NCI-H2227 (cell line): ENCODE measurements at regions not wholly inside any gene's neighbourhood (a gene's known extent, or its start where the extent isn't known, plus 50 kb on each side); places are given as distances from the start of the nearest gene placed in this dataset.

Experiments
- DNase-seq: peaks from one replicate; lab custom pipeline; 2025; ENCODE audit not compliant: unreplicated experiment; lab: John Stamatoyannopoulos, UW

DNA sequence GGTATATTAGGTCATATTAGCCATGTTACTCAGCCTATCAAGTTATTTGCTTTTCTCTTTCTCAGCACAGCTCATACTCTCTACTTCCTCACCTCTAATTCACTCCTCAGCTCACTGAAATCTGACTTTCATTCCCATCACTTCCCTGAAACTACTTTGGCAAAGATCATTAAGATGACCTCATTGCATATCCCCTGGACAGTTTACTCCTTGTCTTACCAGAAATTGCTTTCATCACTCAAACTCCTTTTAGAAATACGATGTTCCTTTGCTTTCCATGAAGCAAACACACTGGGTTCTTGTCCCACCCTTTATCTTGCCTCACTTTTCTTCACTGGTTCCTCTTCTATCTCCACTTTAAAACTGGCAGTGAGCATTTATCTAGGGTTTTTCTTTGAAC is 354.4 kb downstream of the TUSC7 start:
- no peak for DNase-seq

DNA sequence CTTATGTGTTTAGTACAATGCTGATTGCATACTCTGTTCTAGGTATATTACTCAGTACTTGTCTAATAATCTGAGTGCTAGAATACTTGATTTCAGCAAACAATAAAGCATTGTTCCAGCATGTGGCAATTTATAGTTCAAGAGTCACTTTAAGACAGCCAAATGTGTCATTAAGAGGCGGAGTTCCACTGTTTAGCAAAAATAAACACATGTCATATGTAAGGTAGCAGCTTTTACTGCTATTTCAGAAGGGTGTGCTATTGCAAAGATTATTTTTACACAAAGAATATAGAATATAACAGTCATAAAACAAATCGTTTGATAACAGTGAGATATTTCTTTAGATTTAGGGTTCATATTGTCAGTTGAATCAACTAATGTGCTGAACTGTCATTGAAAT is 358.7 kb downstream of the TUSC7 start:
- DNase-seq, result no peak

DNA sequence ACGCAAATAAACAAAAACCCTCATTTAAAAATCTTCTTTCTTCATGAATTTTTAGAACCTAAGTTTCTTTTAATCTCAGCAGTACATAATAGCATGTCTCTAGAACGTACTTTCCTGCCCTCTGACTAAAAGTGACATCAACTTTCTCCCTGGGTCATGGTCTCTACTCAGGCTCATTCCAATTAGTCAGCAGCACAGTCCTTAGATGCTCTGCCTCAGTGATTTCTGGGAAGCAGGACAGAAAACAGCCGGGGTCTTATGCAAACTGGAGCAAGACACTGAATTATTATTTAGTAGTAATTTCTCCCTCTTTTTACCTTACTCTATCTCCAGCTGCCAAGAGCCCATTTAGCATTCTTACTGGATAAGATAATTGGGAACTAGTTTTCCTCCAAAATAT is 365.2 kb downstream of the TUSC7 start:
- no peak for DNase-seq

DNA sequence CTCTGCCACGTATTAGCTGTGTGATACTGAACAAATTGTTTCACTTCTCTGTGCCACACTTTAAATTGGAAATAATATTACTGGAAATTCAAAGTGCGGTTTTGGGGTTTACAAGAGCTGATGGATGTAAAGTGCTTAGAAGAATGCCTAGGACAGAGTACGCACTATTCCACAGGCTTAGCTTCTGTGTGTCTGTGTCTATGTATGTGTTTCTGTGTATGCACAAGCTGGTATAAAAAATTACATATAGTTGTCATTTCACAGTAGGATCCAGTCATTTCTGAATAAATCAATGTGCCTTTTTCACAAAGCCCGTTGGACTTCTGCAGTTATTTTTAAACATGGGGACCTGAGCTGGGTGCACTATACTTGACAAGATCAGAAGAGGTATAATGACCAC is 370.4 kb downstream of the TUSC7 start:
- no peak for DNase-seq

DNA sequence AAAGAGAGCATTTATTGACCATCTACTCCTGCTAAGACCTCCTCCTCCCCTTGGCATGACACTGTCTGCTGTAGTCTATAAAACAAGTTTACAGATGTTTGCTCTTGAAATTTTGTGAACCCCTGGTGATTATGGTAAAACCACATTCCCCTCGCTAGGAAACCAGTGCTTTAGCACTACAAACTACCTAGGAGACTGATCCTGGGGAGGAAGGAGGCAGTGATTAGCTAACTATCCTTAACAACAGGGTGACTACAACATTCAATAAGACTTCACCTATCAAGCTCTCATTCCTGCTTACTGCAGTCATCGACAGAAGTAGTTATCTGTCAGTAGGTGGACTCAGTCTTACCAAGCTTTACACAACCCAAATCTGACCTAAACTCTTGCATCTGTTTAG is 371.3 kb downstream of the TUSC7 start:
- no peak for DNase-seq

DNA sequence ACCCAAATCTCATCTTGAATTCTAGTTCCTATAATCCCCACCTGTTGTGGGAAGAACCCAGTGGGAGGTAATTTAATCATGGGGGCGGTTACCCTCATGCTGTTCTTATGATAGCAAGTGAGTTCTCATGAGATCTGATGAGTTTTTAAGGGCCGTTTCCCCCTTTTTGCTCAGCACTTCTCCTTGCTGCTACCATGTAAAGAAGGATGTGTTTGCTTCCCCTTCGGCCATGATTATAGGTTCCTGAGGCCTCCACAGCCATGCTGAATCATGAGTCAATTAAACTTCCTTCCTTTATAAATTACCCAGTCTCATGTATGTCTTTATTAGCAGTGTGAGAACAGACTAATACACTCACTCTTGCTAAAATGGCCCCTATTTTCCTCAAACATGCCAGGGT is 374.7 kb downstream of the TUSC7 start:
- DNase-seq, result no peak

DNA sequence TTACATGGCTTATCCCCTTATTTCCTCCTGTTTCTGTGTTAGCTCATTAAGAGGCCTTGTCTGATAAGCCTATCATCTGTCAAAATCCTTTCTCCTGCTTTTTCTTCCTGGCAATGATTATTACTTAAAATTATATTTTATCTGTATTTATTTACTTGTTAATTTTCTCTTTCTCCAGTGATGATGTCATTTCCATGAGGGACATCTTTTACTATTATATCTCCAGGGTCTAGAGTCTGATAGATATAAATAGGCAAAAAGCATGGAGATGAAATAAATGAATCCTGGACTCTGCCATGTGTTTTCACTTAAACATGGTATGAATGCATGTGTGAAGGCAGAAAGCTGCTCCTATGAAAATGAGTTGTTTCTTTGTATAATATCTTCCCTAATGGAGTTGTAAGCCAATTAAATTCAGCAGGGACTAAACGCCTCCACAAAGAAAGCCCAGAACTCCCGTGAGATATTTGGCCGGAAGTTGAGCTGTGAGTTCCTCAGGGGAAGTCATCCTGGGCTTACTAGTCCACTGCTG is 375.2 kb downstream of the TUSC7 start:
- no peak for DNase-seq

DNA sequence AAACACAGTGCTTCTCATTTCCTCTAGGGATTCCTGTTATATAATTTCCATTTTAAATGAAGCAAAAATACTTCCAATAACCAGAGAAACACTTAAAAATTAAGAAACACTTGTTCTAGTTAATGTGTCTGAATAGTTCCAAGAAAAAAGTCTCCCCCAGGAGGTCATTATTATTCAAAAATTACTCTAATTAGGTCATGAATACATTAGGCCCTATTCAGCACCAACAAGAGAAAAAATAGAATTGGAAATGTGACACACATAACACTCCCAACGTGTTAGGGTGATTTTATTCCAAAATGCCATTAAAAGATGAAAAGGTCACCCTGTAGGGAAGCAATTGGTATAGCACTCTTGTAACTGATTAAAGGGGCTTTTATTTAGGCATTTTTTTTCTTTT is 382.1 kb downstream of the TUSC7 start:
- no peak for DNase-seq

DNA sequence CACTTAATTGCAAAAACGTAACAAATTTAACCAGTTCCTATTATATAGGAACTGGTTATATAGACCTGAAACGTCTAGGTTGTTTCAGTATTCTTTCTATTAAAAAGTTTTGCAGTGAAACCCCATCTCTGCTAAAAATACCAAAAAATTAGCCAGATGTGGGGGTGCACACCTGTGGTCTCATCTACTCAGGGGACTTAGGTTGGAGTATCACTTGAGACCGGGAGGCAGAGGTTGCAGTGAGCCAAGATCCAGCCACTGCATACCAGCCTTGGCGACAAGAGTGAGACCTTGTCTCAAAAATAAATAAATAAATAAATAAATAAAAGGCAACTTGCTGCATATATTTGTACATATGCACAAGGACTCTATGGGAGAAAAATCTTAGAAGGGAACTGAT is 387.0 kb downstream of the TUSC7 start:
- no peak for DNase-seq

DNA sequence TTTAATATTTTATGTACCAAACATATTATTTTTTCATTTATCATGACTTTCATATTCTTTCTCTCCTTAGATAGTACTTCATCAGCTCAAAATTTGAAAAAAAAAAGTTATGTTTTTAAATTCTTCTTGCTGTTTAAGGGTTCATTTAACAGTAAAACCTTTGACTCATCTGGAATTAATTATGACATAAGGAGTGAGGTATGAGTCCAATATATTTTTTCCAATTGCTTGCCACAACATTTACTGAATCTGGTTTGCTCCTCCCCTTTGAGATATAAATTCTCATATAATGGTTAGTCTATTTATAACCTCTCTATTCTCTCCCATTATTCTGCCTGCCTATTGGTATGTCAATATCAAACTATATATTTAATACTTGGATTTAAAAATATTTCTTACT is 387.8 kb downstream of the TUSC7 start:
- no peak for DNase-seq

DNA sequence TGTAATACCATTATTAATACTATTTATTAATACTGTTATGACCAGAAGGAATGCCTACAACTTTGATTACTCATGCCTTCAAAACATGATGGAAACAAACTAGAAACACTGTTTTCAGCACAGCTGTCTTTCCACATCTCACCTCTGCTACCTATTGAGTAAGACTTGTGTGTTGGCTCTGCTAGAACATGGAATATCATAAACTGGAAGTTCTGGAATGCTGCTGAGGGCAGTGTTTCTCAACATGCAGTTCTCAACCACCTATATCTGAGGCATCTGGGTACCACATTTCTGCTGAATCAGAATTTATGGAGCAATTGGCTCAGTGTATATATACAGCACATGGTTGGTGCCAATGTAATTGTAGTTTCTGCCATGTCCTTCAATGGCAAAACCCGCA is 392.1 kb downstream of the TUSC7 start:
- DNase-seq, result no peak

DNA sequence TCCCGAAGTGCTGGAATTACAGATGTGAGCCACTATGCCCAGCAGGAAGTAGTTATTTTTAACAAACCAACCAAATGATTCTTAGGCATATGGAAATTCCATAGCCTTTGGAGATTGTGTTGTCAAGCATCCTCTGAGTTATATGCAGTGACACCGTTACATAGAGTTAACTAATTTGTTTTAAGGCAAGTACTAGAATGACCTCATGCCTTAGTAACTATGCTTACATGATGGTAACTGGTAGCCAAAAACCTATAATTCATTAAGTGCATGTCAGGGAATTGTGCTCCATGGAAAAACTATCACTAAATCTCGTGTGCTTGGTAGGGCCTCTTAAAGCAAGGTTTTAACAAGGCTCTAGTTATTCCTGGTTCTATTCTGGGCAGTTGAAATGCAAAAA is 392.8 kb downstream of the TUSC7 start:
- no peak for DNase-seq

DNA sequence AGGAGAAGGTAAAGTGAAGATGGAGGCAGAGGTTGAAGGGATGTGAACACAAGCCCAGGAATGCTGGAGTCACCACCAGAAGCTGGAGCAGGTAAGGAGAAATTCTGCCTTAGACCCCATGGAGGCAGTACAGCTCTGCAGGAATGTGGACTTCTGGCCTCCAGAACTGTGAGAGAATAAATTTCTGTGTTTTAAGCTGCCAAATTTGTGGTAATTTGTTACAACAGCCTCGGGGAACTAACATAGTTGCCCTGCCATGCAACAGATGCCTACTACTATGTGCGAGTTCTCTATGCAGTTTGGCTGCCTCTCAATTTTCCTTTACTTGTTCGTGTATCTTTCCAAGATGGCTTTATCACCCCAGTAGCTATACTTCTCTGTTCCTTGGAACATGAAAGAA is 394.1 kb downstream of the TUSC7 start:
- no peak for DNase-seq

DNA sequence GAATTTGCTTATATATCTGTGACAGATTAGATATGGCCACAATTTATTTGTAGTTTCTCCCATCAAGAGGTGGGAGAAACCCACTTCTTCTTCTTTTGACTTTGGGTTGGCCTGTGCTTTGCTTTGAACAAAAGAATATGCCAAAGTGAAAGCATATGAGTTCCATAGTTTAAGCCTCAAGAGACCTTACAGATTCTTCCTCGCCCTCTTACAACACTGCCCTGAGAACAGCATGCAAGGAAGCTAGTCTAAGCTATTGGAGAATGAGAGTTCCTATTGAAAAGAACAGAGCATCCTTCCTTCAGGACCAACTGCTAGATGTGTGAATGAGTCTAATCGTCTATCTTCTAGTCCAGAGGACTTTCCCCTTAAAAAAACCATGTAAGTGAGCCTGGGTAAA is 394.8 kb downstream of the TUSC7 start:
- DNase-seq, result no peak

DNA sequence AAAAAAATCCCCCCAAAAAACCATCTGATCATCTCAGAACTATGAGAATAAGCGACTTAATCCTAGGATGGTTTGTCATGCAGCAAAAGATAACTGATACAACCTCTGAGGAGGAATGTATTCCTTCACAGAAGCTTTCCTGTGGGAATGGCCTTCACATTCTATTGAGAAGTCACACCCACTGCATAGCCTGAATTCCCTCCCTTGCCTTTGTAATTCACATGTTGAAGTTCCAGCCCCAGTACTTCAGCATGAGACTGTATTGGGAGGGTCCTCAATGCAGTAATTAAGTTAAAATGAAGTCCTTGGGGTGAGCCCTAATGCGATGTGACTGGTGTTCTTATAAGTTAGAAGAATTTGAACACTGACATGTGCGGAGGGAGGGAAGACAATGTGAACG is 395.2 kb downstream of the TUSC7 start:
- no peak for DNase-seq

DNA sequence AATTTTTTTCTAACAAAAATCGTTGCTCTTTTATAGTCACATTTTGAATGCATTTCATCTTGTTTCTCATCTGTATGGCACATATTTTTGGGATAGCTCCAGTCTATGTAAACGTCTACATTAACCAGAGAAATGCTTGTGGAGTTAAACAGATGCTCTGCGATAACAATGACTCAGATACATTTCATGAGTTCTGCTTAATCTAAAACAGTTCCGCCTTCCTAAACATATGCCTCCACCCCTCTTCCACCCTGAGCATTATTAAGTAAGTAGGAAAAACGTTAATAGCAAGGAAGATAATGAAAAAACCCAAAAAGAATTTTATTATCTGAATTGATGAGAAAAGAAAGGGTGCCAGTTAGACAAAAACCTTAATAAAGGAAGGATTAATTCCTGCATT is 396.1 kb downstream of the TUSC7 start:
- no peak for DNase-seq

DNA sequence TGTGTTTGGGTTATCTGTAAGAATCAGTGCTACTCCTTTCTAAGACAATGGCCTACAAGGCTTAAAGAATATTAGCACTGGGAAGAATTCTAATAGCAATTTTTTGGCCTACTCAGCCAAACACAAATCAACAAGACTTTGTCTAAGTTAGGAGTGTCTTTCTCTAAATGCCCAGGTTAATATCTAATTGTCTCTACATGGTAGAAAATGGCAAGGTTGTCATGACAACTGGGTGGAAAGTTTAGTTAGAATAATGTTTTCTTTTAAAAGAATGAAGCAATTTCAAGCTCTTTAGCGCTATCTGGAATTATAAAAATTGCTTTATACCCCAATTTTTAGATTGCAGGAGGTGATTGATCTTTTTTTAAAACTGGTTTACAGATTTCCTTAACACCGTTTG is 396.8 kb downstream of the TUSC7 start:
- DNase-seq, result no peak

DNA sequence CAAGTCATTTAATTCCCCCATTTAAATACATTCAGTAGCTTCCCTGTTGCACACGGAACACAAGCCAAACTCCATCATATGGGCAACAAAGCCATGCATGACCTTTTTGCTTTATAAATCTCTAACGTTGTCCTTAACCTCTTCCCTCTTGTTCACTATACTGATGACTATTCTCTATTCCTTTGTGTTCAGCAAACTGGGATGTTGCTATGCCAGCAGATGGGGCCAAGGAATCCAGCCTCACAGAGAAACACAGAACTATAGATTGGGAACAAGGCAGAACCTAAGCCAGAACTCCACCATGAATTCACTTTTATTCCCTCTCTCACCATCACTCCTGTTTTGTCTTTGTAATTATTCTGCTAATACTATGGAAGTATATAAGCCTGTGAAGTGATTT is 398.4 kb downstream of the TUSC7 start:
- DNase-seq, result no peak

DNA sequence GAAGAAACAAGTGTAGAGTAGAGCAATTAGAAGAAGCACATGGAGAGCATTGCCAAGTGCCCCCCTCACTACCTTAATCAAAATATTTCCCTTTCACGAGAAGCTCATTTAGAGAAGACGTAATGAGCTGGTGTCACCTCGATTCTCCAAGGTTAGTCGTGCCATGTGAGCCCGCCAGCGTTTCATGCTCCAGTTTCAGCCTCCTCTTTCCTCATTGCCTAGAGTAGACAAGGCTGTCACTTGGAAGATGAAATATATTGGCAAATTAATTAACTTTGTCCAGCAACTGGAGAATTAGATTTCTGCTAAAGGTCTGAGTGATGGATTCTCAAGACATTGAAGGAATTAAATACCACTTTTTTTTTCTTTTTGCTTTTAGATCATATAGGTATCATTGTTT is 399.6 kb downstream of the TUSC7 start:
- DNase-seq, result no peak

DNA sequence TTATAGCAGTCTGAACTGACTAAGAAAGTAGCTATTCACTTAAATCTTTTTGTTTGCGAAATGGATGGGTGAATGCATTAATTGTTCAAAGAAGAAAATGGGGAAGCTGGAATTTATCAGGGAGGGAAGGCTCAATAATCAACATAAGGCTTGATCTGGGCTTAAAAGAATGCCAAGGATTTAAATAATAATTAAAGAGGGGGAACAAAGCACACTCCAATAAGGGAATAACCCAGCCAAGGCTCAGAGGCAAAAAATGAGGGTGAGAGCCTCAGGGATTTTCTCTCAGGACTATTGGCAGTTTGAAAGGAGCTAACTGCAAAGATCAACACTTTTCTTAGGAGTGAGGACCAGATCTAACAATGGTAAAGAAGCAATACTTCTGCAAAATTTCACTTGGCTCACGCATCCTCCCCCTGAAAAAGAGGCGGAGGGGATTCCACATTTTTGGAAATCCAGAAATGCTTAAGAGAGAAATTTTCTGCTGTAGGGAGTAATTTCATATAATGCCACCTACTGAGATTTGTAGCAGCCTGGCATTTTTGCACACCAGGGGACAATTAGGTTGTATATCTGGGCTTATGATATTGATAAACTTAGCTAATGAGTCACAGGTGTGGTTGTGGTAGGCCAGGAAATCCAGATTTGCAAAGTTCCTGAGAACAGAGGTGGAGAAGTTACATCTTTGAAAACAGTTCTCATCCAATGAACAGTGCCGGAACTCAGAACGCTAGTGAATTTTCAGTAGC is 405.1 kb downstream of the TUSC7 start:
- DNase-seq, result no peak

DNA sequence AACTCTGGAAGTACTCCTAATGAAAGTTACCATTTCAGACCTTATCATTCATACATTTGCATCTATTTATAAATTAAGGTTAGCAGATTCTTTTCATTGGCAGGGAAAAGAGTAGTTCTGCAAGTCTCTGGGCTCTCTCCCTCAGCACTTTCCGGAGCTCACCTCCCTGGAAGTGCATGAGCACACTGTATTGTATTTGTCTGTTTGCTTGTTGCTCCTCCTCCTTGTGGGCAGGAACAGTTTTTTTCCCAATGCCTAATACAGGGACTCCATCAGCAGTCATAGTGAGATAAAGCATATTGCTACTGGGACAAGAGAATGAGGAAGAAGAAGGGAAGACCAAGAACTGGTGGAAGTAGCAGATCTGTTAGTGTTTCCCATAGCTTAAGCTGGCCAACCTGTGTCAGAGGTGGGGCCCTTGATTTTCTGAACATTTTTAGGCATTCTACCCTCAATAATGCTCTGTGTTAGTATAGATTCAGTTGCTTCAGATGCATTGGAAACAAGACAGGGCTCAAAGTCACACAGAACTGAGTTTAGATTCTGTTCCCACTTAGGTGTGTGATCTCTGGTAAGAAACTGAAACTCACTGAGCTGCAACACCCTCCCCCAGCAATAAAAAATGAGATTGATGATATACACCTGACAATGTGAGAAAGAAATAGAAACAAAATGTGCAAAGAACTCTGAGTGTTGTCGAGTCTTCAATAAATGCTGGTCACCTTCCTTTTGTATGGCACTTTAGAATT is 407.8 kb downstream of the TUSC7 start:
- no peak for DNase-seq

DNA sequence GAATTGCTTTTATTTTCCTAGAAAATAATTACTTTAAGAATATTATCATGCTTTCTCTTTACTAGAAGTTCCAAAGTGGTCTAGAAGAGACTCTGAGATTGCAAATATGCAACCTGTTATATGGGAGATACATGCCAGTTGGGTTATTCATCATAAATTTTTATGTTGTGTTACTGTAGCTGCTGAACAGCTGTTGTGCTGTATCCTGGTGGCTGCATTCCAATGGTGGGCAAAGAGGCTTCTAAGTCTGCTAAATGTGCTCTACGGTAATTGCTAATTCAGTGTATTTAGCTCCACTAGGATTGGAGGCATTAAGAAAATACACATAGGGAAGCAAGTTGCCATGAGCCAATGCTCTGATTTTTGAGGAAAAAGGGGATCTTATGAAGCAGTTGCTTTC is 409.0 kb downstream of the TUSC7 start:
- DNase-seq, result no peak

DNA sequence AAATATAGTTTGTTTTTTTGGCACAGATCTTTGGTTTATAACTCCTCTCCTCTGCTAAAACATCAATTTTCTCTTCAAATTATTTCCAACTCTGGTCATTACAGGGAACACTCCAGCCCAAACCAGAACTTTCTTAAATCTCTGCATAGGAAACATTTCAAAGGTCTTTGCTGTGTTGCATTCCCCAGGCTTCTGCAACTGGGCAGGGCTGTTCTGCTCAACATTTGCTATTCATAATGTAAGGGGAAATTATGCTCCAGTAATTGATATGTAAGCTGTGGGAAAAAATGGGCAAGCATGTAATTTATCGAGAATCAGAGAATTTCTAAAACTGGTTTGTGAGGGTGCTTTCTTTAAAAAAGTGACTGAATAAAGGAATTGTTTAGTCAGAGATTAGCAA is 410.4 kb downstream of the TUSC7 start:
- DNase-seq, result no peak
